Mammary epithelial cell (primary cell): ENCODE measurements at regions not wholly inside any gene's neighbourhood (a gene's known extent, or its start where the extent isn't known, plus 50 kb on each side); places are given as distances from the start of the nearest gene placed in this dataset.

Experiments used
- CTCF ChIP-seq, 2 donors: IDR thresholded peaks in 1 of 2; conservative IDR thresholded peaks in 1 of 2; 2 replicates each; pipeline ENCODE4 v1.5.1; 2011 to 2012; ENCODE audit warnings: inconsistent platforms in 2 of 2, low read length in 2 of 2, mild to moderate bottlenecking in 2 of 2, control low read depth in 1 of 2, low read depth in 1 of 2; ENCODE audit not compliant: insufficient read depth in 1 of 2; ENCODE audit errors: extremely low read depth in 1 of 2
- EZH2 ChIP-seq: IDR thresholded peaks from 2 replicates; pipeline ENCODE4 v1.6.1; 2012; ENCODE audit warnings: low read length, inconsistent platforms, borderline replicate concordance

GRCh38 chr21:35840197-35840799, 220.0 kb downstream of the SETD4 start:
- peak; percentile 85 to 92 for TF ChIP-seq CTCF (conservative IDR thresholded peaks at IDR 0.05 in 1 of 2, IDR thresholded peaks at IDR 0.05 in 1 of 2; ENCODE audit: extremely low read depth in 1 of 2, insufficient read depth in 1 of 2, low read depth in 1 of 2, low read length in 2 of 2)
- no peak for TF ChIP-seq EZH2
